GM12872 (cell line): ENCODE measurements at regions not wholly inside any gene's neighbourhood (a gene's known extent, or its start where the extent isn't known, plus 50 kb on each side); places are given as distances from the start of the nearest gene placed in this dataset.

Experiments used
- CTCF ChIP-seq: IDR thresholded peaks from 3 replicates; pipeline ENCODE4 v1.5.1; 2011; ENCODE audit warnings: low read depth, mild to moderate bottlenecking, low read length, moderate library complexity; ENCODE audit not compliant: insufficient read depth

- no peak for TF ChIP-seq CTCF
Measured at GRCh38 chr16:8408855-8409567, 181.3 kb downstream of the TMEM114 start.

- no peak for TF ChIP-seq CTCF
Measured at GRCh38 chr16:8407351-8407750, 183.0 kb downstream of the TMEM114 start.

GRCh38 chr16:8403978-8404749 is 186.1 kb downstream of the TMEM114 start:
- TF ChIP-seq CTCF = no peak

- TF ChIP-seq CTCF = no peak
Measured at GRCh38 chr16:8402981-8403843, 187.1 kb downstream of the TMEM114 start.

GRCh38 chr16:8398548-8398947 is 191.8 kb downstream of the TMEM114 start:
- no peak for TF ChIP-seq CTCF

- TF ChIP-seq CTCF = no peak
Measured at GRCh38 chr16:8397223-8397622, 193.1 kb downstream of the TMEM114 start.

- TF ChIP-seq CTCF = no peak
Measured at GRCh38 chr16:8396463-8396862, 193.8 kb downstream of the TMEM114 start.
